ENCODE measurements at regions not wholly inside any gene's neighbourhood (a gene's known extent, or its start where the extent isn't known, plus 50 kb on each side); places are given as distances from the start of the nearest gene placed in this dataset.
"Not testable (repeated sequence)": the region's sequence is repeated elsewhere in the genome, so short reads cannot be mapped to it uniquely, and the experiment has no call there.

DNA sequence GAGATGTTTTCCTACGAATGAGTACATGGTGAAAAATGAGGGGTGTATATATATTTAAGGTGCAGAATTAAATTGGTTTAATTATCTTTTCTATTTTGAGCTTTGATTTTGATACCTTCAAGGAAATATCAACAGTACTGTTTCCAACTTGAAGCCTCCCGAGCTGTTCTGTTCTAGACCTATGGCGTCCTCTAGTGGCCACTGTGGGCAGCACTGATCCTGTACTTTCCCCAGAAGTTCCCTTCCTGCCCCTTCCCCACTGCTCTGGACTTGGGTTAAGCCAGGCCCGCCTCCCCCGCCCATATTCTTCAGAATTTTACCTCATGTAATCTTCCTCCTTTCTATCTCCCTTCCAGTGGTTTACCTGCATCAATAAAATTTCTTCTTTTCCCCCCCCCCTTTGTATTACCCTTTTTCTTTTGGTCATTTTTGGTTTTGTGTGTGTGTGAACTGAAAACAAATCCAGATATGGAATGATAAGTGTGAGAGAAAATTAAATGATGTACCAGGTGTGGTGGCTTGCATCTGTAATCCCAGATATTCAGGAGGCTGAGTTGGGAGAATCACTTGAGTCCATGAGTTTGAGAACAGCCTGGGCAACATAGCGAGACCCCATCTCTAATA lies 1643.5 kb downstream of the TP53TG3F start:
- ATAC-seq, result peak; percentile 70

DNA sequence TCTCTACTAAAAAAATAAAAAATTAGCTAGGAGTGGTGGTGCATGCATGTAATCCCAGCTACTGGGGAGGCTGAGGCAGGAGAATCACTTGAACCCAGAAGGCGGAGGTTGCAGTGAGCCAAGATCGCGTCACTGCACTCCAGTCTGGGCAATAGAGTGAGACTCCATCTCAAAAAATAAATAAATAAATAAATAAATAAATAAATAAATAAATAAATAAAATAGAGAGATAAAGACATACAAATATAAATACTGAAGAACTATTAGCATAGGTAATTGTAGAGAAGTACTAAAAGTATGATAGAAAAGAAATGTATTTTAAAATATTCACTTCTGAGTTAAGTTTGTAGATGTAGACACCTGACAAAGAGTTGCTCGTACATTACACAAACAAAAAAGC lies 1652.4 kb downstream of the TP53TG3F start:
- ATAC-seq, result not testable (repeated sequence)

DNA sequence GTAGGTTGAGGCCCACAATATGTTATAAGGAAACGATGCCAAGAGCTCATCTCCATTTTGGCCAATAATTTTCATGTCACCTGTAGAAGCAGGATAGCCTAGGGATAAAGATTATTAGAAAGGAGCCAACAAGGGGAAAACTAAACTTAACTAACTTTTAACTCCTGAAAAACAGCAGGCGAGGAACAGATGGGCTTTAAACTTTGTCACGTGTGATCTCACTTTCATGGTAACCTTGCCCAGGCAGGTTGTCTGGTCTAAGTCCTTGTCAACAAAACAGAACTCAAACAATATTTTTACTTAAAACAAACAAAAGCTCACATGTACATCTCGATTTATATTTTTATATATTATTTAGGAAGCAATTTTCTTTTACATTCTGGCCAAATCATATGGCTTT lies 1672.0 kb downstream of the TP53TG3F start:
- ATAC-seq, result no peak

DNA sequence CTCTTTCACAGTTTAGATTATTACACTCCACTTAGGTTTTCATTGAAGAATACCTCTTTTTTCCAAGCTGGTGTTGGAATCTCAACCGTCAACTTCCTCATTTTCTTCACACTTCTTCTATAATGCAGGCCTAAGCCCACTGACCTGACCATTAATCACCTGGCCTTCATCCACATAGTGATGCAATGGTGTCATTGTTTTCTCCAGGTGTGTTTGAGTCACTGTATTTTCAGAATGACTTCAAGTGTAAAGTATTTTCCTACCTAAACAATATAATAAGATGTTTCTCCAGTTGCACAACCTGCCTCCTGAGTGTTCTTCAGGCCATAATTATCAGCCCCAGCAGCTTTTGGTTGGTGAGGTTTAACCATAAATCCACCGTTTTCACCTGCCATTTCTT lies 1675.1 kb downstream of the TP53TG3F start:
- peak; percentile 99 for ATAC-seq

DNA sequence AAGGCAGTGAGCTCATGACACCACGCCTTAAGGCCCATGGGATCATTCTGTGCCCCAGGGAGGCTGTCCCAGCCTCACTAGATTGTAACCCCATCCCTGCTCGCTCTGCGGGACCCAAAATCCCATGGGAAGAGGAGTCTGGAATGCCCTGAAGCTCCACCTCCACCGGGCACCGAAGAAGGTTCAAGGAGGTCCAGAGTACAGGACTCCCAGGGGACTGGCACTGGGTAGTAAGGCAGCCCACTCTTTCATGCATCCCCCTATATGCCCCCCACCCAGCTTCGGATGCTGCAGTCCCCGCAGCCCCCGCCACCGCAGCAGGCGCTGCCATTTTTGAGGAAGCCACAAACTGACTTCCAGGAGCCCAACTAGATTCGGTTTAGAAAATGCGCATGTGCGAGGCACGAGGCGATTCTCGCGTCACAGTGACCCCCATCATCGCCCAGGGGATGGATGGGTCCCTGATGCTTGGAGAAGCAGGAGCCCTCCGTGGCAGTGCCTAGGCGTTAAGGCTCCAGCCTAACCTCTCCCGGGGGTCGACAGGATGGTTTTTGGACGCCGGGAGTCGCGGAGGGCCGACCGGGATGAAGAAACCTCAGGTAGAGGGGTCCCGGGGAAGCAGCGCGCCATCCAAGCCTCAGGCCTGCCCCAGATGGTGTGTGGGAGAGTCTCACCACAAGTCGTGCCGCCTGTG lies 1681.0 kb downstream of the TP53TG3F start:
- ATAC-seq, result no peak

DNA sequence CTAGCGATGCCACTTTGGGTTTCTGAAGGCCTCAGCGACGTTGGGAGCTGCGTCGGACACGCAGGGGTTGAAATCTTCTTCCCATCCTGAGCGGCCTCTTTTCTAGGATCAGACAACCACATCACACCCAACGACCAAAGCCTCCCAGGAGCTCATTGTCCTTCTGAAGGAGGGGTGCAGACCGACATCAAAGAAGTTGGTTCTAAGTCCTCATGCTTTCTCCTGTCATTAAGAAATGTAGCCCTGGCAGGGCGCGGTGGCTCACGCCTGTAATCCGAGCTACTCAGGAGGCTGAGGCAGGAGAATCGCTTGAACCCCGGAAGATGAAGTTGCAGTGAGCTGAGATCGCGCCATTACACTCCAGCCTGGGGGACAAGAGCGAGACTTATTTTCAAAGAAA lies 1681.9 kb downstream of the TP53TG3F start:
- ATAC-seq, result no peak

DNA sequence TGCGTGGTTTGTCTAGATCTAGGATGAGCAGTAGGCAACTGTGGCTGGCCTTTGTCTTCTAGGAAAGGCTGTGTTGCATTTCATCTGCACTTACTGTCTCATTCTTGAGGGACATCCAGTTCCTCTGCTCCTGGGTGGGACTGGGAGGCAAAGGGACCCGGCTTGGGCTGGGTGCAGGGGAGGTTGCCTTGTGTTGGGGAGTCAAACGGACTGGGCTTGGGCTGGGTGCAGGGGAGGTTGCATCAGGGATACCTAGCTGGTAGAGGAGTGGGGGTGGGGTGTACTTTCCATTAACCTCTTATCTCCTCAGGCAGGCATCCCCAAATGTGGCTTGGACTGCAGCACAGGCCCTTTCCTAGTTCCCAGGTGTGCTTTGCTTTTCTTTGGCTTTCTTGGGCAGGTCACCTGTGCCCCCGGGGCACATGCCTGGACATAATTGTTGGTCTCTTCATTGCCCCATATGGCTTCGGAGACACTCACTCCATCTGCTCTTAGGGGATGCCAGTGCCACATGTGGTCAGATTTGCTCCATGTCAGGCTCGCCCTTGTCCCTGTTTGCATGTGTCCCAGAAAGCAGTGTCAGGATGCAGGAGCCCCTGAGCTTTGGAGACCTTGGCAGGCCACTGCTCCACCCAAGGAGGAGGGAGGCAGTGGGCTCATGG lies 1682.9 kb downstream of the TP53TG3F start:
- no peak for ATAC-seq

DNA sequence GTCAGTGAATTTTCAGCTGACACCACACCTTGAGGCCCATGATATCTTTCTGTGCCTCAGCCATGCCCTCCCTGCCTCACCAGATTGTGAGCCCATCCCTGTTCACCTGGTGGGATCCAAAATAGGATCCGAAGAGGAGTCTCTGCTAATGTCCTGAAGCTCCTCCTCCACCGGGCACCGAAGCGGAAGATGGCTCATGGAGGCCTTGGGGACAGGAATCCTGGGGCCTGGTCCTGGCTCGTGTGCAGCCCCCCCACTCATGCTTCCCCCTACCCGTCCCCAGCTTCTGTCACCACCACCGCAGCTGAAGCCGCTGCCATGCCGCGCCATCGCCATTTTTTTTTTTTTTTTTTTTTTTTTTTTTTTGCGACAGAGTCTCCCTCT lies 1683.4 kb downstream of the TP53TG3F start:
- ATAC-seq, result no peak

DNA sequence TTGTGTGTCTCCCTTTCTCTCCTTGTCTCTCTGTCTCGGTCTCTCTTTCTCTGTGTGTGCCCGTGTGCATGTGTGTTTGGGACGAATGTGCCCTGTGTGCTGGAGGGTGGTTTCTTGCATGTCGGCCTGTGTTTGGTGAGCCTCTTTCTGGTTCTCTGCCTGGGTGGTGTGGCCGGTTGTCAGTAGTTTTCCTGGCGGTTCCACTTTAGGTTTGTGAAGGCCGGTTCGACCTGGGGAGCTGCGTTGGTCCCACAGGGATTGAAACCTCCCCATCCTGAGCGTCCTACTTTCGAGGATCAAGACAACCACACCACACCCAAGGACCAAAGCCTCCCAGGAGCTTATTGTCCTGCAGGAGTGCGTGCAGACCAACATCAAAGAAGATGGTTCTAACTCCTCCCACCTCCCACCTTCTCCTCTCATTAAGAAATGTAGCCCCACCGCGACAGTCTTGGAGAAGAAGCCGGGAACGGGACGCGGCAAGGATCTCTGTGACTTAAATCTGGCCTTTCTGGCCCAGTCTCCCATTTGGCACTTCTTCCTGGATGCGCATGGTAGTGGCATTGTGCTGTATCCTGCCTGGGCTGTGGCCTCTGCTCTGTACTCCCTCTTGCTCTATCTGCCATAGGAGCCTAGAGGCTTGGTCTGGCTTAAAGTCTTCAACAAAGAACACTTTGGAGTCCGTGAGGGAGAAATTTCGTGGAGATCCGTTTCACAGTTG lies 1685.0 kb downstream of the TP53TG3F start:
- no peak for ATAC-seq

DNA sequence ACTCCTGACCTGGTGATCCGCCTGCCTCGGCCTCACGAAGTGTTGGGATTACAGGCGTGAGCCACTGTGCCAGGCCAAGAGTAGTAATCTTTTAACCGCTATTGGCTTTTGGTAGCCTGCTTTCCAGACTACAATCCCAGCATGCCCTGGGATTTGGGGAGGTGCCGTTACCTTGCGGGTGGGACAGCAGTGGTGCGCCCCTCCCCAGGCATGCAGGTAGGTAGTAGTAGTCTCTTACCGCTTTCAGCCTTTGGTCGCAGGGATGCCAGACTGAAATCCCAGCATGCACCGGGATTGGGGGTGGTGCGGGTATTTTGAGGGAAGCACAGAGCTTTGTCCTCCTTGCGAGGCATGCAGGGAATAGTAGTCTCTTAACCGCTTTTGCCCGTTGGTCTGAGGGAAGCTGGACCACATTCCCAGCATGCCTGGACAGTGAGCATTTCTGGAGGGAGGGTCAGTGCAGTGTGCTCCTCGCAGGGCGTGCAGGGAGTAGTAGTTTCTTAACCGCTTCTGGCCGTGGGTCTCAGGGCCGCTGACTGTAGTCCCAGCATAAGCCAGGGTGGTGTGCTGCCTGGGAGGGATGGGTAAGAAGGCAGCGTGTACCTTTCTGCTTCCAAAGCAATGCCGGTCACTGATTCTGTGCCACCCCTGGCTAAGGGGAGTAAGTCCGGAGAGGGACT lies 1686.8 kb downstream of the TP53TG3F start:
- no peak for ATAC-seq

DNA sequence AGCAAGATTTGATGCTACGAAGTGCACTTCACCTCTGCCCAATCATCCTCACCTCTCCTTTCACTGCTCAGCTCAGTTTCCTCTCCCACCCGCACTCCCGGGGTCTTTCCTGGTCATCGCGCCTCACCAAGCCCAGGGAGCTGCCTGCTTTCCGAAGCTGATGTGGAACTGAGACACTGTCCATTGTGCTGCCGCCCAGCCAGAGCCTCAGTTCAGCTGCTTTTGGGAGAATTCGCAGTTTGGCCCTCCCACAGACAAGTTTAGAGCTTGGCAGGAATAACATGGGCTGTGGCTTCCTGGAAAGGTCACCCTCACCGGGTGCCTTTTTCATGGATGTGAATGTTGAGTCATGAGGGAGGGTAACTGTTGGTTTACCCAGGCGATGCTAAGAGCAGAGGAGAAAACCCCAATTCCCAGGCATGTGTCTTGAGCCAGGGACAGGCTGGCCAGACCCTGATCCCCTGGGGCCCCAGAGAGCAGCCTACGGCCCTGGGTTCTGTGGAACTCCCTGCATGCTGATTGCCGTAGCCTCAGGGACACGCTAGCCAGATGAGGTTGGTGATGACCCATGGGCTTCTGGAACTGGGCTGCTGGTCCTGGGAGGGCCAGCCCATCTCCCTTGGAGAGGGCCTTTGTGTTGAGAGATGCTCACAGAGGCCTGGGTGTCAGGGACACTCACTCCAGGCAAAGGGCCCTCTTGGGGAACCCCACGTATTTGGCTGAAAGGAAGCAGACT lies 1687.5 kb downstream of the TP53TG3F start:
- no peak for ATAC-seq

DNA sequence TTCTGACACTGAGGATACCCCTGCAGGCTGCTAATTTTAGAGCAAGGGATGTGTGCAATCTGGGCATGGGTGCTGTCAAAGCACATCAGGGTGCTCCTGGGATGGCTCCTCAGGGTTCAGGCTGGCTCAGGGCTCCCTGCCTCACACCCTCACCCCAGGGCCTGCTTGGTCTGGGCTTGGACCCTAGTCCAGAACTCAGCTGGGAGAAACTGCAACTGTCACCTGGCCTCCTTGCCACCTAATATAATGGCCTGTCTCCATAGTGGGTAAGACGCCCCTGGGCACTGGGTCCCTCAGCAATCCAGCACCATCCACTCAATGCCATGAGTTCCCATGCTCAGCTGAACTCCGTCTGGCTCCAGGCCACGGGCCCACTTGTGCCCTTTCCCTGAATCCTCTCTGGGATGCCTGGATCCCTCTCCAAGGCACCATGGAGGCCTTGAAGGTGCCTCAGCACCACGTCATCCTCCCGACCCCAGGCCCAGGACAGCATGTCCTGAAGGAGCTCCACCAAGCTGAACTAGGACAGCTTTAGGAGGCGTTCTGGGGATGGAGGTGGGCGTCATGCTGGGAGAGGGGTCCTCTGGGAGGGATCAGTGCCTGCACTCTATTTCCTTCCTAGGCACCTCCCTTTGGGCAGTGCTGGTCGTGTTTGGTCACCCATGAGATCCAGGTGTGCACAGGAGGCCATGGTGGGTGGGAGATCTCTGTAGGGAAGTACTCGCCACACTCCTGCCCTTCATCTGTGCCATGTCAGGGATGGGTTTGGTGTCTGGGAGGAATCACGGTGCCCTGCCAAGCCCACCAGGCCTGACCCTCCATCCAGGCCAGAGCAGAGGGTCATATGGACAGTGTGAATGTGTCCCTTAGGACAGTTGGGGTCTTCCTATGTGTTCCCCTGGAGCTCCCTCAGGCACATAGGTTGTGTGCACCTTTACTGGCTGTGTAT lies 1688.4 kb downstream of the TP53TG3F start:
- no peak for ATAC-seq

DNA sequence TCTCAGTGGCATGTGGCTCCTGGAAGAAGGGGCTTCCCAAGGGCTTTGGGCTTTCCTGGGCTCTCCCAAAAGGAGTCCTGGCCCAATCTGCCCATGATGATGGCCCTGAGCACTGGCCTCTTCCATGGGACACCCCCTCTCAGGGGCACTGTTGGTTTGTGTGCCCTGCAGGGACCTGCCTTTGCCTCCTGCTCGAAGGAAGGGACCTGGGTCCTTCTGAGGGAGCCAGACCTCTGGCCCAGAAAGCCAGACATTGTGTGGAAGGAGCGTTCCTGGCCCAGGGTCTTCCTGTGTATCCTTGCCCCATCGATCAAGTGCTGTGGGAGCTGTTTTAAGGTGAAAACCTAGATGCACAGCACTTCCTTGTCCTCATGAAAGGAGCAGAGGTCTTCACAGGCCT lies 1689.3 kb downstream of the TP53TG3F start:
- no peak for ATAC-seq

DNA sequence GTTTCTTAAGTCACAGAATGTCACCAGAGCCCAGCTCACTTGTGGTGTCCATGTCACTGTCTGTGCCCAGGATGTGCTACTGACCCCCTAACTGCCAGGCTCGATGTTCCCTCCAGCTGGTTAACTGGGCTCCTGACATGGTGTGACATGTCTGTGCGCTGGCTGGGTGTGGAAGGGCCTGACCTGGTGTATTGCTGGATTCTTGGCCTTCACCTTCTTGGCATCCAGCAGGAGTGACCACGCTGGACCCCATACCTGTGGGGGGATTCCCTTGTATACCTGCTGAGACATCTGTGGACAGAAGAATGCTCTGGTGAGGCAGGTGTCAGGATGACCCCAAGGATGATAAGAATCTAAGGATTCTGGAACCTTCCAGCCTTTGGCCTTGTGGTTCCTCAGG lies 1690.1 kb downstream of the TP53TG3F start:
- ATAC-seq, result no peak

DNA sequence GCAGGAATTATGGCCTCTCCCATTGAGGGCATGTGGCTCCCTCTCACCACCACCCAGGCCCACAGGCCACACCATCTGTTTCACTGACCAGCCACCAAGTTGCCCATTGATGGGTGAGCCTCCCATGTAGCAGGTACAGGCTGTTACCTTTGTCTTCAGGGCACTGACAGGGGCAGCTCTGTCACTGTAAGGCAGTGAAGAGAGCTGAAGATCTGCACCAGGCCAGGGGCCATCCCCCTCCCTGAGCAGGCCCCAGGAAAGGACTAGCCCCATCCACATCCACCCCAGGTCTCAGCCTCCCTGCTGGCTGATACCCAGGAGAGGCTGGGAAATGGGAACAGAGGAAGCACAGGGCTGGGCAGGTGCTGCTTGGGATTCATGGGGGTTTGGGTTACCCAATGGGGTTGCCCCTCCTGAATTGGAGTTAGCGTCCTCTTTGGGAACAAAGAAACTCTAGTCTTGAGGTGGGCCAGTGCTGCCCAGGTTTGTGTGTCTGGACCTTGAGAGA lies 1691.4 kb downstream of the TP53TG3F start:
- ATAC-seq, result no peak

DNA sequence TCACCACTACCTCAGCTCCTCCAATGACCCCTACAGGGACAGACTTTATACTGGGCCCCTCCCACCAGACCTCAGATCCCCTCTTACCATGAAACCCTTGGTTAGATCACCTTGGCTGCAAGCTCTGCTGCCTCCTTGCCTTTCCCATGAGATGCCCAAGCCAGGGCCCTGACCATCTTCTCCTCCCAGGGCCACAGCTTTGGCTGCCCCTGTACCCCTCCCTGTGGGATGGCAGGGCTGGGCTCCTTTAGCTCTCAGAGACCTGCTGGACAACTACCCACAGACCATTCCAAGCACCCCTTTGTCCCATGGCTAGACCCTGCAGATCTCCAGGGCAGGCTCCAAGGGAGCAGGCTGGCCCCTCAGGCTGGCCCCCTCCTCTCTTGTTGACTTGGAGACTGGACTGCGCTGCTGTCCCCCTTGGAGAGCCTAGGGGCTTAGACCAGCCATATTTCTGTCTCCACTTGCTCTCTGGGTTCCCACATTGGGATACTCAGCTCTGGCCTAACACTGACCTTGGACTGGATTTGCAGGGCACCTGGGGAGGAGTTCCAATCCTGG lies 1692.7 kb downstream of the TP53TG3F start:
- ATAC-seq, result no peak

DNA sequence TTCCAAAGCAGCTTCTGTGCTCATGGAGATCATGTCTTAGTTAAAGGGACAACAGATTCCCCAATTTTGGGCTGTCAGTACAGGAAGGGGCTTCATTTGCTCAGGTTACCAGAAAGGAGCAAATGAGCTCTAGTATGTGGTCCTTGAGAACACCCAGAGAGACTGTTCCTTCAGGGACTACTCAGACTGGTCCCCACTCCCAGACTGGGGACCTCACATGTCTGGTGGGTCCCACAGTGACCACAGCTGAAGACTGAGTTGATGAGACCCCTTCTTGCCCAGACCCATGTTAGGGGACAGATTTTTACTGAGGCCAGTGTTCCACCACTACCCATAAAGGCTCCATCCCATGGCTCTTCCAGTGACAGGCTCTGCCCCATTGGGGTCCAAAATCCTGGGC lies 1695.2 kb downstream of the TP53TG3F start:
- no peak for ATAC-seq

DNA sequence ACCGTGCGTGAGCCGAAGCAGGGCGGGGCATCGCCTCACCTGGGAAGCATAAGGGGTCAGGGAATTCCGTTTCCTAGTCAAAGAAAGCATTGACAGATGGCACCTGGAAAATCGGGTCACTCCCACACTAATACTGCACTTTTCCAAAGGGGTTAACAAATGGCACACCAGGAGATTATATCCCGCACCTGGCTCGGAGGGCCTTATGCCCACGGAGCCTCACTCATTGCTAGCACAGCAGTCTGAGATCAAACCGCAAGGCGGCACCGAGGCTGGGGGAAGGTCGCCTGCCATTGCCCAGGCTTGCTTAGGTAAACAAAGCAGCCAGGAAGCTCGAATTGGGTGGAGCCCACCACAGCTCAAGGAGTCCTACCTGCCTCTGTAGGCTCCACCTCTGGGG lies 1698.1 kb downstream of the TP53TG3F start:
- not testable (repeated sequence) for ATAC-seq

DNA sequence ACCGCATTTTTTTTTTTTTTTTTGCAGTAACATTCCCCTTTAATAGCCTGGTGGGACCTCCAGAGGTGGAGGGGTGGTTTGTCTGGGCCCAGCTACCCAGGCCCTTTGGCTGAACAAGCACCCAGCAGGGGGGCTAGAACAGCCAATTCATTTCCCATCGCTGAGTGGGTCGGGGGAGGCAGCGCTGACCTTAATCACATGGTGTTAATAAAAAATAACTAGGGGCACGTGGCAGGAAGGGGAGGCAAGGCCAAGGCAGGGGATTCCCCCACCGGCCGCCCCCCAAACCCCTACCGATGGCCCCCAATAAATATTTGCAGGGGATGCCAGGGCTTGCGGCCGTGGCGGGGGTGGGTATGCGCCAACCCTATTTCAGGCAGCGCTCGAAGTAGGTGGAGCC lies 1709.9 kb downstream of the TP53TG3F start:
- not testable (repeated sequence) for ATAC-seq

DNA sequence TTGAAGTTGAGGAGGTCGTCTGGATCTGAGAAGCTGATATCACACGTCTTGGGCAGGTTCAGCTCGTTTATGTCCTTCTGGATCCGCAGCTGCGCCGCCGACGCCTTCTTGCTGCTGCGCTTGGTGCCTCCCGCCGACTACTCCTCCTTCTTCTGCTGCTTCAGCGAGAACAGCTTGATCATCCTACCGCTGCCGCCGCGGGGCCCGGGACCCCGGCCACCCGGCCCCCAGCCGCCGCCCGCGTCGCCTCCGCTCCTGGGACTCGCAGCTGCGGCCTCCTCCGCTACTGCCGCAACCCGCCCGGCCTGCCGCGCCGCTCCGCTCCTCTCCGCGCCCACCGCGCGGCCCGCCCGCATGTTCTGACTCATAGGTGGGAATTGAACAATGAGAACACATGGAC lies 1710.6 kb downstream of the TP53TG3F start:
- not testable (repeated sequence) for ATAC-seq

Measured in esophagus mucosa (tissue), 1 donor.